ENCODE measurements at regions not wholly inside any gene's neighbourhood (a gene's known extent, or its start where the extent isn't known, plus 50 kb on each side); places are given as distances from the start of the nearest gene placed in this dataset.

DNA sequence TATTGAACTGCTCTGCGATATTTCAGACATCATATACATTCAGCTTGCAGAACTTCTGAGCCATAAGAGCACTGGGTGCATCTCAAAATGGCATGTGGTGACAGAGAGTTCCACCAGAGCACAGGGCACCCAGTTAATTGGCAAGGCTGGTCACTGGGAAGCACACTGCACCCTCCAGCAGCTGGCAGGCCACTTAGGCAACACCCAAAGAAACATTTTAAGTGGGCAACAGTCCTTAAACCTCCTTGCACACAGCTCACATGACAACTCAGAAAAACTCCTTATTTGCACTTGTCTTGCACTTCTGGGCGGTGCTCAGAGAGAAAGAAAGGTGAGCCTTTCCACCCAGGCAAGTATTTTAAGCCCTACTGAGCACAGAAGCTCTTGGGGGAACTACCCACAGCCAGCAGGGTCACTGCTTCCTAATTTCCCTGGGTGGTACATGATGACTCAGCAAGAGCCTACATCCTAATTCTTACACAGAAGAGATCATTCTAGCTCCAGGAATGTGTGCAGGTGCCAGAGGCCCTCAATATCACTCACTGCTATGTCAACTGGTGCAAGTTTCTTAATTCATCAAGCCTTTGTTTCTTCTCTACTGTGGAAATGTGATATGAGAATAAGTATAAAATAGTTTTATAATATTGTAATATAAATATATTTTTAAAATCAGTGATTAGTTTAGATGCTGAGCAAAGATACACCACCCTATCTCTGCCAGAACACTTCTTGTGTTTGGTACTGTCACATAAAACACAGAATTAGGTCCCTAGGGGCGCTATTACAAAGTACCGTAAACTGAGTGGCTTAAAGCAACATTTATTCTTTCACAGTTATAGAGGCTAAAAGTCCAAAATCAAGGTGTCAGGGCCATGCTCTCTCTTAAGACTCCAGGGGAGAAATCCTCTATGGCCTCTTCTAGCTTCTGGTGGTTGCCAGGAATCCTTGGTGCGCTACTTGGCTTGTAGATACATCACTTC lies 155.1 kb upstream of the PPARGC1A start:
- CTCF ChIA-PET, result no interaction called here
- no TSS peak for BruUV-seq (replicated peaks)
- Histone ChIP-seq H3K4me3 (replicated peaks in 1 of 3; ENCODE audit: insufficient read depth in 1 of 3, low read depth in 1 of 3, low read length in 3 of 3) (no peak overlapping the region), H3K36me3 (ENCODE audit: control insufficient read depth in 2 of 2, extremely low read depth in 1 of 2, insufficient read depth in 2 of 2, low read length in 2 of 2) (no peaks in the 10 kb centered on the region), H3K9me3 (replicated peaks; ENCODE audit: control insufficient read depth, insufficient read depth, low read length) (no peaks in the 10 kb centered on the region), H2AFZ (ENCODE audit: low read depth, low read length) (no peak overlapping the region), H3K27me3 (ENCODE audit: control insufficient read depth in 2 of 2, insufficient read depth in 2 of 2, low read length in 2 of 2) (no peaks in the 10 kb centered on the region), H3K9me1 (replicated peaks; ENCODE audit: control insufficient read depth, extremely low read depth, insufficient read depth, low read length) (no peaks in the 10 kb centered on the region), H3K9ac (replicated peaks; ENCODE audit: extremely low read depth, insufficient read depth, low read length) (no peak overlapping the region), H3K79me2 (ENCODE audit: control insufficient read depth, insufficient read depth, low read length) (no peaks in the 10 kb centered on the region), H3K4me2 (ENCODE audit: insufficient read depth, low read length) (no peak overlapping the region), H3K4me1 (ENCODE audit: control insufficient read depth, extremely low read depth, insufficient read depth, low read length) (no peaks in the 10 kb centered on the region), H4K20me1 (replicated peaks; ENCODE audit: control insufficient read depth, extremely low read depth, insufficient read depth, low read length) (no peaks in the 10 kb centered on the region), H3K27ac (ENCODE audit: insufficient read depth, low read depth, low read length) (no peak overlapping the region)
- intact Hi-C loops (cut with micrococcal nuclease), result no loop called here
- dilution Hi-C loops (cut with MboI; ENCODE audit: extremely low pct_ligation_motif_present, low sequenced_read_pairs), result no loop called here
- DNase-seq (ENCODE audit: low read depth, low spot score) (no peak), FAIRE-seq (no peak)
- POLR2A ChIA-PET, result no interaction called here
- no peak for TF ChIP-seq MAX (IDR thresholded peaks at IDR 0.05; ENCODE audit: insufficient read depth, insufficient read length)
- no peak for TF ChIP-seq POLR2AphosphoS5 (IDR thresholded peaks at IDR 0.05; ENCODE audit: insufficient read depth, low read depth, low read length)
- no peak for TF ChIP-seq EZH2 (IDR thresholded peaks at IDR 0.05; ENCODE audit: borderline replicate concordance, low read depth, low read length, severe bottlenecking)

- Histone ChIP-seq H3K27me3 (ENCODE audit: control insufficient read depth in 2 of 2, insufficient read depth in 2 of 2, low read length in 2 of 2) (no peaks in the 10 kb centered on the region), H3K79me2 (ENCODE audit: control insufficient read depth, insufficient read depth, low read length) (no peaks in the 10 kb centered on the region), H3K27ac (ENCODE audit: insufficient read depth, low read depth, low read length) (no peak overlapping the region), H3K9me3 (replicated peaks; ENCODE audit: control insufficient read depth, insufficient read depth, low read length) (no peaks in the 10 kb centered on the region), H3K4me2 (ENCODE audit: insufficient read depth, low read length) (no peak overlapping the region), H4K20me1 (replicated peaks; ENCODE audit: control insufficient read depth, extremely low read depth, insufficient read depth, low read length) (no peaks in the 10 kb centered on the region), H3K4me3 (replicated peaks in 1 of 3; ENCODE audit: insufficient read depth in 1 of 3, low read depth in 1 of 3, low read length in 3 of 3) (no peak overlapping the region), H3K9me1 (replicated peaks; ENCODE audit: control insufficient read depth, extremely low read depth, insufficient read depth, low read length) (no peaks in the 10 kb centered on the region), H2AFZ (ENCODE audit: low read depth, low read length) (no peak overlapping the region), H3K4me1 (ENCODE audit: control insufficient read depth, extremely low read depth, insufficient read depth, low read length) (no peaks in the 10 kb centered on the region), H3K36me3 (ENCODE audit: control insufficient read depth in 2 of 2, extremely low read depth in 1 of 2, insufficient read depth in 2 of 2, low read length in 2 of 2) (no peaks in the 10 kb centered on the region), H3K9ac (replicated peaks; ENCODE audit: extremely low read depth, insufficient read depth, low read length) (no peak overlapping the region)
- TF ChIP-seq GATA2 (IDR thresholded peaks at IDR 0.05; ENCODE audit: insufficient read depth, insufficient read length, low read depth, low read length) (no peak), EZH2 (IDR thresholded peaks at IDR 0.05; ENCODE audit: borderline replicate concordance, low read depth, low read length, severe bottlenecking) (no peak), CTCF (IDR thresholded peaks at IDR 0.05; ENCODE audit: extremely low read depth in 1 of 2, insufficient read depth in 1 of 2, low read depth in 1 of 2, low read length in 2 of 2) (no peak), MYC (IDR thresholded peaks at IDR 0.05; ENCODE audit: low read depth, low read length) (no peak), POLR2AphosphoS5 (IDR thresholded peaks at IDR 0.05; ENCODE audit: insufficient read depth, low read depth, low read length) (no peak), JUN (IDR thresholded peaks at IDR 0.05; ENCODE audit: borderline replicate concordance, insufficient read depth, insufficient read length, low read depth) (no peak), POLR2A (IDR thresholded peaks at IDR 0.05; ENCODE audit: low read depth, low read length) (no peak)
- DNase-seq (ENCODE audit: low read depth, low spot score) (no peak), FAIRE-seq (no peak)
- ChIA-PET CTCF (no interaction called here), POLR2A (no interaction called here)
- dilution Hi-C loops (cut with MboI; ENCODE audit: extremely low pct_ligation_motif_present, low sequenced_read_pairs), result no loop called here
- BruUV-seq (replicated peaks), result no TSS peak
- intact Hi-C loops (cut with micrococcal nuclease), result no loop called here
These were observed 152.2 kb upstream of the PPARGC1A start for GRCh38 chr4:24042094-24042493.

Measured in endothelial cell of umbilical vein (primary cell).